ENCODE measurements at regions not wholly inside any gene's neighbourhood (a gene's known extent, or its start where the extent isn't known, plus 50 kb on each side); places are given as distances from the start of the nearest gene placed in this dataset.
A peak's percentile ranks its signal among the peaks of the same experiment; 100 is the strongest.

DNA sequence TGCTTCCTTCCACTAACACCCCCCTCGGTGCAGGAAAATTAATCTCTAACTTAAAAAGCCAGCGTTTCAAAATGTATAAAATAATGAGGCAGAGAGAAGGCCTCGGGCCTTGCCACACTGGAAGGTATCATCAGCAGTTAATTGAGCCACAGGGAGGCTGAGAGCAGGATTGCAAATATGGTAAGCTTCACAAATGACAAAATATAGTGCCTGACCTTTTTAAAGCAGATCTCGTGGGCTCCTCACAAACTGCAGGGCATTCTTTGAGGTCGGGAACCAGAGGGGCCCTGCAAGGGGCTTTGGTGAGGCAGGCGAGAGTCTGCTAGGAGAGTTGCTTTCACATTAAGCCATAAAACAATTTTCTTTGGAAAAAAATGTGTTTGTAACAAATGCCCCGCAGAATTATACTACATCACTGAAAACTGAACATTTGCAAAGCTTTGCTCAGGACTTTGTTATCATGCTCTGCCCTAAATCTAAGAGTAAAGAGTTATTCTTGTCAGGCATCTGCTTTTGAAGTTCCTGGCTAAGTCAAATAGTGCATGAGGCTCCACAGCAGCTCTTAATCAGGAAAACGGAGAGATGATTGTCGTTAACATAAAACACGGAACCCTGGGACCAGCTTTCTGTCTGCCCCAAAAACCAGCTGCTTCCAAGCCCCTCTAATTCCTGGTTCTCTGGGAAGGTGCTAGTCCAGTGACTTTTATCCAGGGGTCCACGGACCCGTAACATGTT is 61.4 kb upstream of the SYT13 start:
- TF ChIP-seq, protein P1, sequence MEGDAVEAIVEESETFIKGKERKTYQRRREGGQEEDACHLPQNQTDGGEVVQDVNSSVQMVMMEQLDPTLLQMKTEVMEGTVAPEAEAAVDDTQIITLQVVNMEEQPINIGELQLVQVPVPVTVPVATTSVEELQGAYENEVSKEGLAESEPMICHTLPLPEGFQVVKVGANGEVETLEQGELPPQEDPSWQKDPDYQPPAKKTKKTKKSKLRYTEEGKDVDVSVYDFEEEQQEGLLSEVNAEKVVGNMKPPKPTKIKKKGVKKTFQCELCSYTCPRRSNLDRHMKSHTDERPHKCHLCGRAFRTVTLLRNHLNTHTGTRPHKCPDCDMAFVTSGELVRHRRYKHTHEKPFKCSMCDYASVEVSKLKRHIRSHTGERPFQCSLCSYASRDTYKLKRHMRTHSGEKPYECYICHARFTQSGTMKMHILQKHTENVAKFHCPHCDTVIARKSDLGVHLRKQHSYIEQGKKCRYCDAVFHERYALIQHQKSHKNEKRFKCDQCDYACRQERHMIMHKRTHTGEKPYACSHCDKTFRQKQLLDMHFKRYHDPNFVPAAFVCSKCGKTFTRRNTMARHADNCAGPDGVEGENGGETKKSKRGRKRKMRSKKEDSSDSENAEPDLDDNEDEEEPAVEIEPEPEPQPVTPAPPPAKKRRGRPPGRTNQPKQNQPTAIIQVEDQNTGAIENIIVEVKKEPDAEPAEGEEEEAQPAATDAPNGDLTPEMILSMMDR (conservative IDR thresholded peaks at IDR 0.05) = no peak
- H3K27ac ChIP-seq = no peak overlapping the region

DNA sequence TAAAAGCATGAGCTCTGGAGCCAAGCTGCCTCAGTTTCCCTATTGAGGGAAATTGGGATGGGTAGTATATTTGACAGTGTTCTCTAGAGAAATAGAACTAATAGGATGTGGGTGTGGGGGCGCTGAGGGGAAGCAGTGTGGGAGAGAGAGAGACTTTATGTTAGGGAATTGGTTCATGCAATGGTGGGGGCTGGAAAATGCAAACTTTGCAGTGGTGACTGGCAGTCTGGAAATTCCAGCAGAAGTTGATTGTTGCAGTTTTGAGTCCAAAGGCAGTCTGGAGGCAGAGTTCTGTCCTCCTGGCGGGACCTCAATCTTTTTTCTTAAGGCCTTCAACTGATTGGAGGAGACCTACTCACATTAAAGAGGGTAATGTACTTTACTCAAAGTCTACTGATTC is 59.4 kb upstream of the SYT13 start:
- TF ChIP-seq, protein P1 (conservative IDR thresholded peaks at IDR 0.05) = no peak

DNA sequence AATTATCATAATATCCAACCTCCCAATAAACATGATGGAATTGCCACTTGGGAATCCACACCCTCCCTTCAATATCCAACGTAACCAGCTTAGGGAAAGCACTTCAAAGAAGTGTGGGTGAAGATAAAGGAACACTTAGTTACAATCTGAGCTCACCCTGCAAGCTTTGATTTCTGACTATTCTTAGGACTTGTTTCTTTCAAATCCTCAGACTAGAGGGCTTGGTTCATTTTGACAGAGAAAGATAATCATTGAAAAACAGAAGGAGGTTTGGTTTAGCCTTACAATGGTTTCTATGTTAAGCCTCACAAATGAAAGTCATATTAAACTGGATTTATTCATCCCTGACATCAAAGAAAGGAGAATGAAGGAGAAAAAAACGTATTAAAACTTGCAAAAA is 57.9 kb upstream of the SYT13 start:
- TF ChIP-seq, protein P1 (conservative IDR thresholded peaks at IDR 0.05) = no peak
- H3K27ac ChIP-seq = no peak overlapping the region

More for the DNA sequence above, 59.4 kb upstream of the SYT13 start:
- H3K27ac ChIP-seq = no peak overlapping the region

DNA sequence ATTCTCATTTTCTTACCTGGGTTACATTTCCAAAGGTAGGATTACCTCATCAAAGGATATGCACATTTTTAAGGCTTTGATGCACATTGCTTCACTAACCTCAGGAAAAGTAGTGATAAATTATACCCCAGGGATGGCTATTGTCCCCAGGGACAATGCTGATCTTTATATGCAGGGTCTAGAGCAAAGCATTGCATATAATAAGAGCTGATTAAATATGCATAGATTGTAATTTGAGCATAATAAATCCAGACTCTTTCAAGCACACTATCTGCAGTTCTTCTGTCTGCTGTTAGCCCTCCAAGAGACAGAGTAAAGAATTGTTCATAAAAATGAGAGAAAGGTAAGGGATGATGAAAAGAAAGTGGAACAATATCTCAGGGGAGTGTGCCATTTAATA is 57.3 kb upstream of the SYT13 start:
- no peak overlapping the region for H3K27ac ChIP-seq
- TF ChIP-seq, protein P1 (conservative IDR thresholded peaks at IDR 0.05) = no peak

DNA sequence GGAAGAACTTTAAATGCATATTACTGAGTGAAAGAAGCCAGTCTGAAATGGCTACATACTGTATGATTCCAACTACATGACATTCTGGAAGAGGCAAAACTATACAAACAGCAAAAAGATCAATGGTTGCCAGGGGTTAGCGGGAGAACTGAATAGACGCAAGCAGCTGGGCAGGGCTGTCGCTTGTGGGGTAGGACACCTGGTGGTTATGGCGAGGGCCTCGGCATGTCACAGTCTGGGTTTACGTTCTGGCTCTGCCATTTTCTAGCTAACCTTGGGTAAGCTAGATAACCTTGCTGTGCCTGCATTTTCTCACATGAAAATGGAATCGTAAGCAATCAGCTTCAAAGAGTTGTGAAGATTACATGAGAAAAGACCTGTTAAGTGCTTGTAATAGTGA is 55.2 kb upstream of the SYT13 start:
- TF ChIP-seq, protein P1 (conservative IDR thresholded peaks at IDR 0.05) = no peak
- no peak overlapping the region for H3K27ac ChIP-seq

DNA sequence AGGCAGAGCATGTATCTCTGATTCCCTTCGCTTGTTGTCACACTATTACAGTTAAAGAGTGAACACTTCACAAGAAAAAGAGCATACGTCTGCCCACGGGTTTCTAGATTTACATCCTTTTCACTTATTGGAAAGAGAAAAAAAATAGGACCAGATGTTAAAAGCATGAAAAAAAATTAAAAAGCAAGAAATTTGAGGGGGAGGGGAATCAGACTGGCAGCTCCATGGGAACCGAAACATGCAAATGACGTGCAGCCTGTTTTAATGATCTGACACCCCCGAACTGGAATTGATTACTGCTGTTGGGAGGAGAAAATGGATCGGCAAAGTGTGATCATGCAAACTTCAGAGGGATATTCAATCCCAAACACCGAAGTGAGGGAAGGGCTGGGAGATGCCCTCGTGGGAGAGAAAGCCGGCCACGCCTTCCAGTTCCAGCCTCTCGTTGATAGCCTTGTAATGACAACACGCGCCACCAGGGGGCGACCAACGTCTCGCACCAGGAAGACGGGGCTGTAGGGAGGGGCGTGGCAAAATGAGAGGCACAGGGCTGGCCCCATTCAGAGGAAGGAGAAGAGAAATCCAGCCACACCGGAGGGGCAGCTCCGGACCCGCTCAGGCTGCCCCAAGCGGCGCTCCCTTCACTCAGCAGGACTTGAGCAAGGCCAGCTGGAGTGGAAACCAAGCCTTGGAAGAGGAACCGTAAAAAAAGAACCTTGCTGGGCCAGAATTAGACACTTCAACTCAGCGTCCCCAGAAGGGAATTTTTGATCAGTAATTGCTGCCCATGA is 53.8 kb upstream of the SYT13 start:
- peak overlapping the region; percentile 54 for H3K27ac ChIP-seq
- TF ChIP-seq, protein P1 (conservative IDR thresholded peaks at IDR 0.05) = peak; percentile 94

DNA sequence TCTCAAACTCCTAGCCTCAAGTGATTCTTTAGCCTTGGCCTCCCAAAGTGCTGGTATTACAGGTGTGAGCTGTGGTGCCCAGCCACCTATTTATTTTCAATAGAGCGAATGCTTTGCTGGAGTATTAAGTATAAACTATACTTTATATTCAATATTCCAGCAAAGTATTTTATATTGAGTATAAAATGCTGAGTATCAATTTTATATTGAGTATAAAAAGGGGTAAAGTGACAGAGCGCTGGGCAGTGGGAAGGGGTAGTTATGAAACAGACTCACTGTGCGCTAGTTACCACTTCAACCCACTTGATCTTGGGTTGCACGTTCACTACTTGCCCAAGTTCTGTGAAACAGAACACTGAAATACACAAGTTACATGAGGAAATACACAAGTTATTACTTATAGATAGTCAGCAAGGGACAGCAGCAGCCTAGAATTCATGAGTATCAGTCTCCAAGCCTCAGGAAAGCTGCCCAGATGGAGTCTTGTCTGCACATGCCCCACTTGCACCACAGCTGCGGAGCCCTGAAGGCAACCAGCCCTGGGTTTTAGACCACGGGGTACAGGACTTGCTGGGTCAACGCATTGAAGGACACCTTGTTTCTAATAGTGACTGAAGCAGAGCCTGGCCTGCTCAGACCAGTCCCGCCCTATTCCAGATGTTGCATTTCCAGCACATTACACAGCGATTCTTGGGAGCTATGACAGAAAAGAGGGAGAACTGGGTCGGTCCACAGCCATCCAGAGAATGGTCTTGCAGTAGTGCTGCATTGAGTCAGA is 51.6 kb upstream of the SYT13 start:
- TF ChIP-seq, protein P1 (conservative IDR thresholded peaks at IDR 0.05) = no peak
- no peak overlapping the region for H3K27ac ChIP-seq
